ENCODE measurements at regions not wholly inside any gene's neighbourhood (a gene's known extent, or its start where the extent isn't known, plus 50 kb on each side); places are given as distances from the start of the nearest gene placed in this dataset.

DNA sequence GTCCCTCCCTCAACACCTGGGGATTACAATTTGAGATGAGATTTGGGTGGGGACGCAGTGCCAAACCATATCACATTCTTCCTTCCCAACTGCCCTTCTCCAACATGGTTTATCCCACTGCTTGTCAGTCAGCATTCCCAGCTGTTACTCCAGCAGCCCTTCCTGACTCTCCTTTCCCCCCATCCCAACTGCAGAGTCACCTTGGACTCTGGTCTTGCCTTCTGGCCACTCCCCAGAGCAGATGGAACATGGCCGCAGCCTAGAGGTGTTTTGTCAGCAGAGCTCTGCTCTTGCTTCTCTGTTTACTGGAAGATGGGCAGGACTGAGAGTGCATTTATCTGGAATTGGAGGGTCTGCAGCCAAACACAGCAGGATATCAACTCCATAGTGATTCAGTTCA lies 51.2 kb upstream of the MEX3C start:
- TF ChIP-seq HDGF (IDR thresholded peaks at IDR 0.05; ENCODE audit: borderline replicate concordance) = no peak
- TF ChIP-seq BHLHE40 (IDR thresholded peaks at IDR 0.05; ENCODE audit: borderline replicate concordance) = no peak
- TF ChIP-seq ARNT (IDR thresholded peaks at IDR 0.05) = no peak
